Loucy (cell line): ENCODE measurements at regions not wholly inside any gene's neighbourhood (a gene's known extent, or its start where the extent isn't known, plus 50 kb on each side); places are given as distances from the start of the nearest gene placed in this dataset.

ENCODE experiments used
- H2AFZ ChIP-seq: fragments of 200-600 bp; sonication (generic); 2 replicates; pipeline ENCODE4 v1.6.0; 2016; ENCODE audit warnings: antibody characterized with exemption, mild to moderate bottlenecking, low read length, moderate library complexity
- H3F3A ChIP-seq: fragments of 200-600 bp; 2 replicates; pipeline ENCODE4 v1.6.0; 2016; ENCODE audit warnings: antibody characterized with exemption, low read depth, mild to moderate bottlenecking
- H3K27me3 ChIP-seq: fragments of 200-600 bp; sonication (generic); 2 replicates; pipeline ENCODE4 v1.6.1; 2014; ENCODE audit warnings: low read length, mild to moderate bottlenecking; ENCODE audit not compliant: insufficient read depth, poor library complexity, severe bottlenecking
- H3K36me3 ChIP-seq: fragments of 200-600 bp; sonication (generic); 2 replicates; pipeline ENCODE4 v1.6.1; 2016; ENCODE audit warnings: low read length; ENCODE audit not compliant: insufficient read depth
- H3K4me1 ChIP-seq: fragments of 200-600 bp; sonication (generic); 2 replicates; pipeline ENCODE4 v1.5.1; 2014; ENCODE audit warnings: low read length, mild to moderate bottlenecking; ENCODE audit not compliant: insufficient read depth, poor library complexity, severe bottlenecking
- H3K4me2 ChIP-seq: fragments of 200-600 bp; sonication (generic); 2 replicates; pipeline ENCODE4 v1.6.0; 2014; ENCODE audit warnings: antibody characterized with exemption, low read length, low read depth, mild to moderate bottlenecking; ENCODE audit not compliant: poor library complexity, severe bottlenecking
- H3K4me3 ChIP-seq: fragments of 200-600 bp; sonication (generic); 2 replicates; pipeline ENCODE4 v1.5.1; 2014; ENCODE audit warnings: low read length, mild to moderate bottlenecking, mixed read lengths; ENCODE audit not compliant: poor library complexity, severe bottlenecking
- H3K79me2 ChIP-seq: fragments of 200-600 bp; sonication (generic); 2 replicates; pipeline ENCODE4 v1.6.1; 2014; ENCODE audit warnings: low read length; ENCODE audit not compliant: insufficient read depth
- H3K9ac ChIP-seq: fragments of 200-600 bp; sonication (generic); 2 replicates; pipeline ENCODE4 v1.6.0; 2014; ENCODE audit warnings: mild to moderate bottlenecking, low read depth, low read length, moderate library complexity; ENCODE audit not compliant: poor library complexity, severe bottlenecking
- H3K9me2 ChIP-seq: fragments of 200-600 bp; sonication (generic); replicated peaks from 2 replicates; pipeline ENCODE4 v1.6.1; 2016; ENCODE audit warnings: low read depth, low read length, mixed read lengths
- H3K9me3 ChIP-seq: fragments of 200-600 bp; sonication (generic); 2 replicates; pipeline ENCODE4 v1.6.1; 2014; ENCODE audit warnings: mild to moderate bottlenecking, antibody characterized with exemption, low read length, low read depth; ENCODE audit not compliant: insufficient read depth
- H4K20me1 ChIP-seq: fragments of 200-600 bp; sonication (generic); 2 replicates; pipeline ENCODE4 v1.6.0; 2014; ENCODE audit warnings: antibody characterized with exemption, low read length, mild to moderate bottlenecking; ENCODE audit not compliant: insufficient read depth, poor library complexity, severe bottlenecking
- CTCF ChIP-seq: fragments of 200-600 bp; sonication (generic); conservative IDR thresholded peaks from 2 replicates; pipeline ENCODE4 v1.5.1; 2014; ENCODE audit warnings: mild to moderate bottlenecking, antibody characterized with exemption, low read length
- EZH2phosphoT487 ChIP-seq: fragments of 200-600 bp; IDR thresholded peaks from 2 replicates; pipeline ENCODE4 v1.6.1; 2018; ENCODE audit warnings: antibody characterized with exemption, mild to moderate bottlenecking, moderate library complexity, borderline replicate concordance

GRCh38 chr4:26199596-26199995, 121.2 kb upstream of the RBPJ start:
- Histone ChIP-seq H3K4me3 (no peak overlapping the region), H3K9me2 (no peaks in the 10 kb centered on the region), H3K9ac (no peak overlapping the region), H3K4me2 (no peak overlapping the region), H3K36me3 (no peaks in the 10 kb centered on the region), H3K4me1 (peaks cover 21% of the 10 kb centered on the region), H3K27me3 (no peaks in the 10 kb centered on the region), H3K9me3 (no peaks in the 10 kb centered on the region), H3F3A (no peaks in the 10 kb centered on the region), H2AFZ (no peak overlapping the region), H3K79me2 (no peaks in the 10 kb centered on the region), H4K20me1 (no peaks in the 10 kb centered on the region)
- TF ChIP-seq CTCF (no peak), EZH2phosphoT487 (no peak)

GRCh38 chr4:26201120-26201519, 119.7 kb upstream of the RBPJ start:
- H3K4me1 ChIP-seq, result peaks cover 23% of the 10 kb centered on the region
- H3K9ac ChIP-seq, result no peak overlapping the region
- no peaks in the 10 kb centered on the region for H3K36me3 ChIP-seq
- H3K9me3 ChIP-seq, result no peaks in the 10 kb centered on the region
- no peak overlapping the region for H3K4me2 ChIP-seq
- H3K79me2 ChIP-seq, result no peaks in the 10 kb centered on the region
- no peak overlapping the region for H2AFZ ChIP-seq
- no peaks in the 10 kb centered on the region for H4K20me1 ChIP-seq
- H3K9me2 ChIP-seq, result no peaks in the 10 kb centered on the region
- H3F3A ChIP-seq, result no peaks in the 10 kb centered on the region
- TF ChIP-seq EZH2phosphoT487, result no peak
- TF ChIP-seq CTCF, result no peak
- no peaks in the 10 kb centered on the region for H3K27me3 ChIP-seq
- H3K4me3 ChIP-seq, result no peak overlapping the region

- H3K9ac ChIP-seq, result no peak overlapping the region
- H2AFZ ChIP-seq, result no peak overlapping the region; the same call in 1 of the 2 replicates
- no peaks in the 10 kb centered on the region for H3K79me2 ChIP-seq
- H3K36me3 ChIP-seq, result no peaks in the 10 kb centered on the region
- no peaks in the 10 kb centered on the region for H3K9me2 ChIP-seq
- no peaks in the 10 kb centered on the region for H4K20me1 ChIP-seq
- peaks cover 12% of the 10 kb centered on the region for H3K4me1 ChIP-seq
- H3K4me2 ChIP-seq, result no peak overlapping the region
- no peaks in the 10 kb centered on the region for H3F3A ChIP-seq
- H3K27me3 ChIP-seq, result no peaks in the 10 kb centered on the region
- TF ChIP-seq EZH2phosphoT487 (no peak), CTCF (no peak)
- no peak overlapping the region for H3K4me3 ChIP-seq
- no peaks in the 10 kb centered on the region for H3K9me3 ChIP-seq
These were observed 116.5 kb upstream of the RBPJ start for GRCh38 chr4:26204249-26204825.
